HCT116 (cell line): ENCODE measurements at regions not wholly inside any gene's neighbourhood (a gene's known extent, or its start where the extent isn't known, plus 50 kb on each side); places are given as distances from the start of the nearest gene placed in this dataset.

Experiments used
- ATAC-seq: fragments of 200-7000 bp; cut with Tn5 transposase; 2 replicates; pipeline ENCODE4 v1.9.1; 2020; ENCODE audit warnings: mild to moderate bottlenecking, moderate library complexity
- BruUV-seq: library from RNA; stranded (reverse); fragments of 400-500 nt; replicated peaks from 2 replicates; lab custom pipeline; 2021; lab: Mats Ljungman, UMichigan
- CTCF ChIA-PET: fragments of 300-600 bp; sonication (Branson Sonifier 250); formaldehyde crosslinking; loops from one replicate; lab custom pipeline; 2021; ENCODE audit warnings: antibody characterized with exemption; lab: Charles Lee
- POLR2A ChIA-PET: fragments of 300-600, 350-600 bp; sonication (Branson Sonifier 250); formaldehyde crosslinking; loops from one replicate; lab custom pipeline; 2021; ENCODE audit warnings: antibody characterized with exemption; lab: Charles Lee
- RAD21 ChIA-PET, 2 experiments: fragments of 300-600 bp; sonication (Branson Sonifier 250); formaldehyde crosslinking; loops; one replicate each; lab custom pipeline; 2023; ENCODE audit warnings: low total read pairs in 2 of 2; ENCODE audit not compliant: uncharacterized antibody in 2 of 2, unreplicated experiment in 2 of 2, low non-redundant PET in 1 of 2; lab: Charles Lee
- DNase-seq: peaks from one replicate; pipeline ENCODE4 v3.0.0-alpha.2; 2010; ENCODE audit warnings: low read depth, low spot score
- H2AFZ ChIP-seq: fragments of 200-600 bp; shearing (Covaris generic), sonication (generic); 2 replicates; pipeline ENCODE4 v1.6.1; 2017; ENCODE audit warnings: low read depth, mixed run types, mixed read lengths, antibody characterized with exemption, low read length; ENCODE audit not compliant: poor library complexity, severe bottlenecking
- H3K27ac ChIP-seq: 2 replicates; pipeline ENCODE4 v1.5.1; 2012; ENCODE audit warnings: low read depth, low read length
- H3K27me3 ChIP-seq: fragments of 200-600 bp; sonication (generic); 2 replicates; pipeline ENCODE4 v1.6.1; 2016; ENCODE audit warnings: mixed run types, low read length, mixed read lengths; ENCODE audit not compliant: insufficient read depth
- H3K36me3 ChIP-seq, 2 experiments: fragments of 200-500 bp in 1 of 2; fragments of 200-600 bp in 1 of 2; sonication (Bioruptor generic) in 1 of 2; sonication (generic) in 1 of 2; 2 replicates each; pipeline versions ENCODE4 v1.5.1 to v1.6.1; 2014 to 2016; ENCODE audit warnings: low read length in 2 of 2, inconsistent platforms in 1 of 2, mixed read lengths in 1 of 2, mixed run types in 1 of 2; ENCODE audit not compliant: insufficient read depth in 2 of 2, control insufficient read depth in 1 of 2
- H3K4me1 ChIP-seq, 2 experiments: fragments of 200-600 bp in 1 of 2; sonication (generic) in 1 of 2; 2 replicates each; pipeline versions ENCODE4 v1.5.1 to v1.6.1; 2012 to 2017; ENCODE audit warnings: low read length in 2 of 2, inconsistent platforms in 1 of 2, mild to moderate bottlenecking in 1 of 2, mixed read lengths in 1 of 2, mixed run types in 1 of 2, moderate library complexity in 1 of 2; ENCODE audit not compliant: insufficient read depth in 2 of 2, control insufficient read depth in 1 of 2
- H3K4me2 ChIP-seq: fragments of 200-600 bp; sonication (generic); 2 replicates; pipeline ENCODE4 v1.6.1; 2017; ENCODE audit warnings: mixed run types, low read length, mixed read lengths
- H3K4me3 ChIP-seq, 2 experiments: fragments of 200-600 bp in 1 of 2; sonication (generic) in 1 of 2; replicated peaks in 1 of 2; 2 replicates each; pipeline ENCODE4 v1.5.1; 2011 to 2016; ENCODE audit warnings: low read length in 2 of 2, control low read depth in 1 of 2, low read depth in 1 of 2, mild to moderate bottlenecking in 1 of 2, mixed read lengths in 1 of 2, mixed run types in 1 of 2
- H3K79me2 ChIP-seq: fragments of 200-600 bp; sonication (generic); 2 replicates; pipeline ENCODE4 v1.6.1; 2017; ENCODE audit warnings: mild to moderate bottlenecking, mixed run types, low read length, moderate library complexity, mixed read lengths; ENCODE audit not compliant: insufficient read depth
- H3K9ac ChIP-seq: fragments of 200-600 bp; sonication (generic); 2 replicates; pipeline ENCODE4 v1.6.1; 2016; ENCODE audit warnings: low read length, mixed read lengths
- H3K9me2 ChIP-seq: fragments of 200-600 bp; sonication (generic), shearing (Covaris generic); 2 replicates; pipeline ENCODE4 v1.6.1; 2017; ENCODE audit warnings: mixed run types, mild to moderate bottlenecking, moderate library complexity; ENCODE audit not compliant: insufficient read depth
- H3K9me3 ChIP-seq, 2 experiments: fragments of 200-500 bp in 1 of 2; fragments of 200-600 bp in 1 of 2; sonication (Bioruptor generic) in 1 of 2; sonication (generic) in 1 of 2; 2 replicates each; pipeline ENCODE4 v1.6.1; 2014 to 2017; ENCODE audit warnings: low read length in 2 of 2, mixed read lengths in 2 of 2, inconsistent platforms in 1 of 2, low read depth in 1 of 2, mild to moderate bottlenecking in 1 of 2, mixed run types in 1 of 2, moderate library complexity in 1 of 2; ENCODE audit not compliant: control insufficient read depth in 1 of 2, insufficient read depth in 1 of 2
- H4K20me1 ChIP-seq: fragments of 200-600 bp; sonication (generic), shearing (Covaris generic); 2 replicates; pipeline ENCODE4 v1.6.1; 2017; ENCODE audit warnings: mixed run types, mild to moderate bottlenecking, moderate library complexity; ENCODE audit not compliant: insufficient read depth
- ATF3 ChIP-seq: IDR thresholded peaks from 2 replicates; pipeline ENCODE4 v1.6.1; 2012
- CBX3 ChIP-seq: IDR thresholded peaks from 2 replicates; pipeline ENCODE4 v1.6.1; 2012; ENCODE audit warnings: low read depth
- CEBPB ChIP-seq: IDR thresholded peaks from 2 replicates; pipeline ENCODE4 v1.6.1; 2012; ENCODE audit warnings: low read depth
- CTCF ChIP-seq, 3 experiments: fragments of 200-600 bp in 1 of 3; sonication (generic) in 1 of 3; IDR thresholded peaks in 2 of 3; conservative IDR thresholded peaks in 1 of 3; 2 replicates each; pipeline ENCODE4 v1.5.1; 2012 to 2017; ENCODE audit warnings: low read depth in 2 of 3, low read length in 2 of 3, antibody characterized with exemption in 1 of 3, borderline replicate concordance in 1 of 3, control low read depth in 1 of 3, mild to moderate bottlenecking in 1 of 3, mixed read lengths in 1 of 3, mixed run types in 1 of 3, moderate library complexity in 1 of 3; ENCODE audit not compliant: insufficient read depth in 1 of 3
- EZH2 ChIP-seq: fragments of 200-600 bp; sonication (generic); IDR thresholded peaks from 2 replicates; pipeline ENCODE4 v1.6.1; 2017; ENCODE audit warnings: antibody characterized with exemption, mixed run types
- EZH2phosphoT487 ChIP-seq: fragments of 200-600 bp; IDR thresholded peaks from 2 replicates; pipeline ENCODE4 v1.6.1; 2018; ENCODE audit warnings: antibody characterized with exemption, borderline replicate concordance
- FOSL1 ChIP-seq: IDR thresholded peaks from 2 replicates; pipeline ENCODE4 v1.6.1; 2012; ENCODE audit warnings: low read depth
- JUND ChIP-seq: IDR thresholded peaks from 2 replicates; pipeline ENCODE4 v1.6.1; 2012
- MAX ChIP-seq: IDR thresholded peaks from 2 replicates; pipeline ENCODE4 v1.6.1; 2012
- POLR2A ChIP-seq: IDR thresholded peaks from 2 replicates; pipeline ENCODE4 v1.7.0; 2011; ENCODE audit warnings: borderline replicate concordance; ENCODE audit not compliant: insufficient read depth, insufficient read length; ENCODE audit errors: extremely low read depth
- POLR2AphosphoS5 ChIP-seq: IDR thresholded peaks from 2 replicates; pipeline ENCODE4 v1.6.1; 2011; ENCODE audit warnings: mild to moderate bottlenecking, low read depth, low read length, moderate library complexity
- REST ChIP-seq: IDR thresholded peaks from 2 replicates; pipeline ENCODE4 v1.6.1; 2012; ENCODE audit warnings: low read depth
- SRF ChIP-seq: IDR thresholded peaks from 2 replicates; pipeline ENCODE4 v1.6.1; 2012; ENCODE audit warnings: low read depth
- ZBTB33 ChIP-seq: IDR thresholded peaks from 2 replicates; pipeline ENCODE4 v1.6.1; 2011; ENCODE audit warnings: mild to moderate bottlenecking, low read length, moderate library complexity; ENCODE audit not compliant: insufficient replicate concordance; ENCODE audit errors: extremely low read depth
- ZFX ChIP-seq: fragments of 450-650 bp; IDR thresholded peaks from 2 replicates; pipeline ENCODE4 v1.6.1; 2017
- ZNF274 ChIP-seq: fragments of 200-500 bp; sonication (Bioruptor generic); IDR thresholded peaks from 2 replicates; pipeline ENCODE4 v1.6.1; 2014; ENCODE audit warnings: mild to moderate bottlenecking, low read depth, low read length, inconsistent platforms
- intact Hi-C: fragments of 100-400 bp; cut with micrococcal nuclease; formaldehyde crosslinking; loops from 2 replicates; pipeline ENCODE4 v1.10.0; 2022

- no peak overlapping the region for H3K4me2 ChIP-seq
- no TSS peak for BruUV-seq
- TF ChIP-seq EZH2phosphoT487 (no peak), POLR2AphosphoS5 (no peak), ZBTB33 (no peak), POLR2A (no peak), SRF (no peak), JUND (no peak), ZFX (no peak), CBX3 (no peak), ATF3 (no peak), EZH2 (no peak), CEBPB (no peak), CTCF (IDR thresholded peaks at IDR 0.05 in 2 of 3, conservative IDR thresholded peaks at IDR 0.05 in 1 of 3; ENCODE audit: borderline replicate concordance in 1 of 3, insufficient read depth in 1 of 3, low read depth in 2 of 3, low read length in 2 of 3) (no peak), ZNF274 (no peak), MAX (no peak), REST (no peak), FOSL1 (no peak)
- CTCF ChIA-PET = no interaction called here
- no peak overlapping the region for H3K9ac ChIP-seq
- no peak overlapping the region for H3K27ac ChIP-seq
- no peaks in the 10 kb centered on the region for H3K79me2 ChIP-seq
- intact Hi-C loops = no loop called here
- no peaks in the 10 kb centered on the region for H3K9me3 ChIP-seq
- no peaks in the 10 kb centered on the region for H4K20me1 ChIP-seq
- POLR2A ChIA-PET = no interaction called here
- RAD21 ChIA-PET = no interaction called here
- no peaks in the 10 kb centered on the region for H3K27me3 ChIP-seq
- H3K36me3 ChIP-seq = no peaks in the 10 kb centered on the region
- H3K9me2 ChIP-seq = no peaks in the 10 kb centered on the region
- no peak overlapping the region for H2AFZ ChIP-seq
- DNase-seq = no peak
- no peak for ATAC-seq
- no peak overlapping the region for H3K4me3 ChIP-seq
- no peaks in the 10 kb centered on the region for H3K4me1 ChIP-seq
Measured at GRCh38 chrX:40971736-40972135, 113.5 kb upstream of the USP9X start.
